ENCODE measurements at regions not wholly inside any gene's neighbourhood (a gene's known extent, or its start where the extent isn't known, plus 50 kb on each side); places are given as distances from the start of the nearest gene placed in this dataset.

DNA sequence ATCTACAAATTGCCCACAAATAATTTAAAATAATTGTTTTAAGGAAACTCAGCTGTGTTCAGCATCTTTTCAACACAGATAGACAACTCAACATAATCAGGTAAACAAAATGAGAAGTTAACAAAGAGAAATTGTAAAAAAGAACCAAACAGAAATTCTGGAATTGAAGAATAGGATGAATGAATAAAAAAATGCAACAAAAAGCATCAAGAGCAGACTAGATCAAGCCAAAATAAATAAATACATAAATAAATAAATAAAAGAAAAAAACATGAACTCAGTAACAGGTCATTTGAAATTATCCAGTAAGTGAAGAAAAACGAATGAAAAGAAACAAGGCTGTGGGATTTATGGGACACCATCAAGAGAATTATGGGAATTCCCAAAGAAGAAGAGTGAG lies 94.0 kb upstream of the CDK6 start:
- Histone ChIP-seq H4K91ac (ENCODE audit: low read length) (no peak overlapping the region), H3K4me2 (ENCODE audit: low read length, poor library complexity, severe bottlenecking) (no peak overlapping the region), H3K27ac (ENCODE audit: low read length, poor library complexity, severe bottlenecking) (no peak overlapping the region), H3K79me1 (replicated peaks; ENCODE audit: low read length, poor library complexity, severe bottlenecking) (no peaks in the 10 kb centered on the region), H4K8ac (ENCODE audit: low read length) (no peak overlapping the region), H2BK5ac (ENCODE audit: low read depth, low read length, poor library complexity, severe bottlenecking) (no peak overlapping the region), H3K27me3 (ENCODE audit: control insufficient read depth in 1 of 2, insufficient read depth in 1 of 2, low read length in 2 of 2) (no peaks in the 10 kb centered on the region), H3K18ac (ENCODE audit: low read depth in 1 of 2, low read length in 2 of 2) (no peak overlapping the region), H3K23ac (ENCODE audit: low read length in 2 of 2) (no peak overlapping the region), H2BK12ac (ENCODE audit: low read length in 2 of 2) (no peak overlapping the region), H3K9ac (ENCODE audit: low read length) (no peak overlapping the region), H3K4me3 (ENCODE audit: insufficient read depth in 1 of 2, low read depth in 1 of 2, low read length in 2 of 2) (no peak overlapping the region), H3K14ac (ENCODE audit: low read length in 2 of 2) (no peak overlapping the region), H2BK120ac (ENCODE audit: low read depth, low read length) (no peak overlapping the region), H3K9me3 (ENCODE audit: control insufficient read depth, low read length) (peaks cover 49% of the 10 kb centered on the region), H2AK5ac (ENCODE audit: low read length, severe bottlenecking) (no peak overlapping the region), H2BK15ac (ENCODE audit: low read depth, poor library complexity, severe bottlenecking) (no peak overlapping the region), H3K4ac (ENCODE audit: low read depth in 1 of 2, low read length in 2 of 2) (no peak overlapping the region), H2AFZ (ENCODE audit: low read depth, low read length) (no peak overlapping the region), H3K36me3 (ENCODE audit: control insufficient read depth in 1 of 2, insufficient read depth in 2 of 2, low read depth in 1 of 2, low read length in 2 of 2) (no peaks in the 10 kb centered on the region), H3K4me1 (ENCODE audit: control insufficient read depth, insufficient read depth, low read depth, low read length) (no peaks in the 10 kb centered on the region)
- DNase-seq = no peak
- WGBS = 45% methylated on average over 1 of the region's 1 CpG

DNA sequence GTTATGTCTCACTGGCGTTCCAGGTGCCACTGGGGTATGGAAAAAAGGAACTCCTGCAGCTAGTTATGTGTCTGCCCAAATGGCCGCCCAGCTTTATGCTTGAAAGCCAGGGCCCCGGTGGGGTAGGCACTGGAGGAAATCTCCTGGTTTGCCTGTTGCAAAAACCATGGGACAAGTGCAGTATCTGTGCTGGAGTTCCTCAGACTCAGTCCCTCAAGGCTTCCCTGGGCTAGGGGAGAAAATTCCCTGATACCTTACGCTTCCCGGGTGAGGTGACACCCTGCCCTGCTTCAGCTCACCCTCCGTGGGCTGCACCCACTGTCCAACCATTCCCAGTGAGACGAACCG lies 90.3 kb upstream of the CDK6 start:
- Histone ChIP-seq H3K27me3 (ENCODE audit: control insufficient read depth in 1 of 2, insufficient read depth in 1 of 2, low read length in 2 of 2) (no peaks in the 10 kb centered on the region), H3K18ac (ENCODE audit: low read depth in 1 of 2, low read length in 2 of 2) (peak overlapping the region in 1 of 2 experiments; percentile 50), H3K27ac (ENCODE audit: low read length, poor library complexity, severe bottlenecking) (no peak overlapping the region), H3K9me3 (ENCODE audit: control insufficient read depth, low read length) (peaks cover 34% of the 10 kb centered on the region), H2BK12ac (ENCODE audit: low read length in 2 of 2) (peak overlapping the region in 1 of 2 experiments; percentile 18), H4K8ac (ENCODE audit: low read length) (peak overlapping the region; percentile 61), H2AFZ (ENCODE audit: low read depth, low read length) (no peak overlapping the region), H3K4me3 (ENCODE audit: insufficient read depth in 1 of 2, low read depth in 1 of 2, low read length in 2 of 2) (no peak overlapping the region), H3K36me3 (ENCODE audit: control insufficient read depth in 1 of 2, insufficient read depth in 2 of 2, low read depth in 1 of 2, low read length in 2 of 2) (no peaks in the 10 kb centered on the region), H2BK15ac (ENCODE audit: low read depth, poor library complexity, severe bottlenecking) (no peak overlapping the region), H4K91ac (ENCODE audit: low read length) (peak overlapping the region; percentile 15), H2BK5ac (ENCODE audit: low read depth, low read length, poor library complexity, severe bottlenecking) (no peak overlapping the region), H2BK120ac (ENCODE audit: low read depth, low read length) (no peak overlapping the region), H3K4me2 (ENCODE audit: low read length, poor library complexity, severe bottlenecking) (no peak overlapping the region), H3K4me1 (ENCODE audit: control insufficient read depth, insufficient read depth, low read depth, low read length) (no peaks in the 10 kb centered on the region), H3K23ac (ENCODE audit: low read length in 2 of 2) (no peak overlapping the region), H2AK5ac (ENCODE audit: low read length, severe bottlenecking) (no peak overlapping the region), H3K9ac (ENCODE audit: low read length) (no peak overlapping the region), H3K4ac (ENCODE audit: low read depth in 1 of 2, low read length in 2 of 2) (peak overlapping the region in 1 of 2 experiments; percentile 17), H3K14ac (ENCODE audit: low read length in 2 of 2) (no peak overlapping the region), H3K79me1 (replicated peaks; ENCODE audit: low read length, poor library complexity, severe bottlenecking) (no peaks in the 10 kb centered on the region)
- no peak for DNase-seq
- 87% methylated on average over 8 of the region's 8 CpGs for WGBS

DNA sequence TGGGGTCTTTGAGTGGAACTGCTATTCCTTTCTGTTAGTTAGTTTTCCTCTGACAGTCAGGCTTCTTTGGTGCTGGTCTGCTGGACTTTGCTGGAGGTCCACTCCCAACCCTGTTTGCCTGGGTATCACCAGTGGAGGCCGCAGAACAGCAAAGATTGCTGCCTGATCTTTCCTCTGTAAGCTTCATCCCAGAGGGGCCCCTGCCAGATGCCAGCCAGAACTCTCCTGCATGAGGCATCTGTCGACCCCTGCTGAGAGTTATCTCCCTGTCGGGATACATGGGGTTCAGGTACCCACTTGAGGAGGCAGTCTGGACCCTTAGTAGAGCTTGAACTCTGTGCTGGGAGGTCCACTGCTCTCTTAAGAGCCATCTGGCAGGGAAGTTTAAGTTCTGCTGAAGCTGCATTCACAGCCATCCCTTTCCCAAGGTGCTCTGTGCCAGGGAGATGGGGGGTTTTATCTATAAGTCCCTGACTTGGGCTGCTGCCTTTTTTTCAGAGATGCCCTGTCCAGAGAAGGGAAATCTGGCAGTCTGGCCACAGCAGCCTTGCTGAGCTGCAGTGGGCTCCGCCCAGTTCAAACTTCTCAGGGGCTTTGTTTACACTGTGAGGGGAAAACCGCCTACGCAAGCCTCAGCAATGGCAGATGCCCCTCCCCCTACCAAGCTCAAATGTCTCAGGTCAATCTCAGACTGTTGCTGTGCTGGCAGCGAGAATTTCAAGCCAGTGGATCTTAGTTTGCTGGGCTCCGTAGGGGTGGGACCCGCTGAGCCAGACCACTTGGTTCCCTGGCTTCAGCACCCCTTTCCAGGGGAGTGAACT lies 89.7 kb upstream of the CDK6 start:
- 44% methylated on average over 9 of the region's 9 CpGs for WGBS
- H3K14ac ChIP-seq (ENCODE audit: low read length in 2 of 2) = peak overlapping the region in 1 of 2 experiments; percentile 44

DNA sequence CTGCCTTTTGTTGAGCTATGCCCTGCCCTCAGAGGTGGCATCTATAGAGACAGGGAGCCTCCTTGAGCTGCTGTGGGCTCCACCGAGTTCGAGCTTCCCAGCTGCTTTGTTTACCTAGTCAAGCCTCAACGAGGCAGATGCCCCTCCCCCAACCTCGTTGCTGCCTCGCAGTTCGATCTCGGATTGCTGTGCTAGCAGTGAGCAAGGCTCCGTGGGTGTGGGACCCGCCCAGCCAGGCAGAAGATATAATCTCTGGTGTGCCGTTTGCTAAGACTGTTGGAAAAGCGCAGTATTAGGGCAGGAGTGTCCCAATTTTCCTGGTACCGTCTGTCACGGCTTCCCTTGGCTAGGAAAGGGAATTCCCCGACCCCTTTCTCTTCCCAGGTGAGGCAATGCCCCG lies 88.4 kb upstream of the CDK6 start:
- no peak overlapping the region for H2AFZ ChIP-seq (ENCODE audit: low read depth, low read length)
- no peak overlapping the region for H2BK120ac ChIP-seq (ENCODE audit: low read depth, low read length)
- H2AK5ac ChIP-seq (ENCODE audit: low read length, severe bottlenecking) = no peak overlapping the region
- H3K18ac ChIP-seq (ENCODE audit: low read depth in 1 of 2, low read length in 2 of 2) = no peak overlapping the region
- H3K4me2 ChIP-seq (ENCODE audit: low read length, poor library complexity, severe bottlenecking) = no peak overlapping the region
- H3K27ac ChIP-seq (ENCODE audit: low read length, poor library complexity, severe bottlenecking) = no peak overlapping the region
- no peaks in the 10 kb centered on the region for H3K36me3 ChIP-seq (ENCODE audit: control insufficient read depth in 1 of 2, insufficient read depth in 2 of 2, low read depth in 1 of 2, low read length in 2 of 2)
- H2BK12ac ChIP-seq (ENCODE audit: low read length in 2 of 2) = no peak overlapping the region
- peaks cover 18% of the 10 kb centered on the region for H3K9me3 ChIP-seq (ENCODE audit: control insufficient read depth, low read length)
- no peak overlapping the region for H4K91ac ChIP-seq (ENCODE audit: low read length)
- H3K4me1 ChIP-seq (ENCODE audit: control insufficient read depth, insufficient read depth, low read depth, low read length) = no peaks in the 10 kb centered on the region
- H3K14ac ChIP-seq (ENCODE audit: low read length in 2 of 2) = no peak overlapping the region
- no peaks in the 10 kb centered on the region for H3K79me1 ChIP-seq (replicated peaks; ENCODE audit: low read length, poor library complexity, severe bottlenecking)
- H2BK15ac ChIP-seq (ENCODE audit: low read depth, poor library complexity, severe bottlenecking) = no peak overlapping the region
- H3K4me3 ChIP-seq (ENCODE audit: insufficient read depth in 1 of 2, low read depth in 1 of 2, low read length in 2 of 2) = no peak overlapping the region
- DNase-seq = no peak
- H3K27me3 ChIP-seq (ENCODE audit: control insufficient read depth in 1 of 2, insufficient read depth in 1 of 2, low read length in 2 of 2) = no peaks in the 10 kb centered on the region
- H4K8ac ChIP-seq (ENCODE audit: low read length) = no peak overlapping the region
- 88% methylated on average over 15 of the region's 15 CpGs for WGBS
- no peak overlapping the region for H3K23ac ChIP-seq (ENCODE audit: low read length in 2 of 2)
- H3K9ac ChIP-seq (ENCODE audit: low read length) = no peak overlapping the region
- H2BK5ac ChIP-seq (ENCODE audit: low read depth, low read length, poor library complexity, severe bottlenecking) = no peak overlapping the region
- no peak overlapping the region for H3K4ac ChIP-seq (ENCODE audit: low read depth in 1 of 2, low read length in 2 of 2)

More for the DNA sequence above, 89.7 kb upstream of the CDK6 start:
- Histone ChIP-seq H3K36me3 (ENCODE audit: control insufficient read depth in 1 of 2, insufficient read depth in 2 of 2, low read depth in 1 of 2, low read length in 2 of 2) (no peaks in the 10 kb centered on the region), H3K27ac (ENCODE audit: low read length, poor library complexity, severe bottlenecking) (no peak overlapping the region), H3K4ac (ENCODE audit: low read depth in 1 of 2, low read length in 2 of 2) (peak overlapping the region in 1 of 2 experiments; percentile 17), H3K18ac (ENCODE audit: low read depth in 1 of 2, low read length in 2 of 2) (peak overlapping the region; percentile 52 to 87), H2BK5ac (ENCODE audit: low read depth, low read length, poor library complexity, severe bottlenecking) (no peak overlapping the region), H3K27me3 (ENCODE audit: control insufficient read depth in 1 of 2, insufficient read depth in 1 of 2, low read length in 2 of 2) (no peaks in the 10 kb centered on the region), H3K23ac (ENCODE audit: low read length in 2 of 2) (no peak overlapping the region), H3K4me3 (ENCODE audit: insufficient read depth in 1 of 2, low read depth in 1 of 2, low read length in 2 of 2) (no peak overlapping the region), H2BK15ac (ENCODE audit: low read depth, poor library complexity, severe bottlenecking) (no peak overlapping the region), H3K4me2 (ENCODE audit: low read length, poor library complexity, severe bottlenecking) (no peak overlapping the region), H3K4me1 (ENCODE audit: control insufficient read depth, insufficient read depth, low read depth, low read length) (no peaks in the 10 kb centered on the region), H4K91ac (ENCODE audit: low read length) (peak overlapping the region; percentile 78), H3K9ac (ENCODE audit: low read length) (no peak overlapping the region), H2BK120ac (ENCODE audit: low read depth, low read length) (no peak overlapping the region), H2AFZ (ENCODE audit: low read depth, low read length) (peak overlapping the region; percentile 69), H2BK12ac (ENCODE audit: low read length in 2 of 2) (peak overlapping the region in 1 of 2 experiments; percentile 76), H4K8ac (ENCODE audit: low read length) (peak overlapping the region; percentile 76), H2AK5ac (ENCODE audit: low read length, severe bottlenecking) (no peak overlapping the region), H3K79me1 (replicated peaks; ENCODE audit: low read length, poor library complexity, severe bottlenecking) (no peaks in the 10 kb centered on the region), H3K9me3 (ENCODE audit: control insufficient read depth, low read length) (peaks cover 31% of the 10 kb centered on the region)
- DNase-seq = peak; percentile 41
